ENCODE measurements at regions not wholly inside any gene's neighbourhood (a gene's known extent, or its start where the extent isn't known, plus 50 kb on each side); places are given as distances from the start of the nearest gene placed in this dataset.

GRCh38 chr11:38143852-38144251 is 1545.8 kb upstream of the RAG2 start:
- TF ChIP-seq TARDBP (IDR thresholded peaks at IDR 0.05) (no peak), HDGF (IDR thresholded peaks at IDR 0.05; ENCODE audit: borderline replicate concordance) (no peak), CTBP1 (IDR thresholded peaks at IDR 0.05; ENCODE audit: borderline replicate concordance) (no peak), BHLHE40 (IDR thresholded peaks at IDR 0.05; ENCODE audit: borderline replicate concordance) (no peak)
